ENCODE measurements at regions not wholly inside any gene's neighbourhood (a gene's known extent, or its start where the extent isn't known, plus 50 kb on each side); places are given as distances from the start of the nearest gene placed in this dataset.

GRCh38 chr6:112910256-112910655, 563.1 kb downstream of the RFPL4B start:
- no peak for TF ChIP-seq REST (IDR thresholded peaks at IDR 0.05; ENCODE audit: low read depth)
- no peak for TF ChIP-seq POLR2AphosphoS5 (IDR thresholded peaks at IDR 0.05; ENCODE audit: low read depth, low read length)
- no peak for TF ChIP-seq CTCF (IDR thresholded peaks at IDR 0.05 in 2 of 3, conservative IDR thresholded peaks at IDR 0.05 in 1 of 3; ENCODE audit: borderline replicate concordance in 1 of 3, insufficient read depth in 1 of 3, low read depth in 2 of 3, low read length in 2 of 3)
- TF ChIP-seq SIN3A (IDR thresholded peaks at IDR 0.05; ENCODE audit: low read depth): no peak
- no peak for TF ChIP-seq JUND (IDR thresholded peaks at IDR 0.05)
- no peak for TF ChIP-seq RAD21 (IDR thresholded peaks at IDR 0.05; ENCODE audit: low read depth)
- no peak for TF ChIP-seq ZNF274 (IDR thresholded peaks at IDR 0.05; ENCODE audit: low read depth, low read length)
- no peak for TF ChIP-seq ELF1 (IDR thresholded peaks at IDR 0.05; ENCODE audit: borderline replicate concordance, low read depth)
- no peak for TF ChIP-seq POLR2A (IDR thresholded peaks at IDR 0.05; ENCODE audit: borderline replicate concordance, extremely low read depth, insufficient read depth, insufficient read length)
- TF ChIP-seq TCF7L2 (IDR thresholded peaks at IDR 0.05; ENCODE audit: borderline replicate concordance, extremely low read depth, insufficient read depth, insufficient read length): no peak
- TF ChIP-seq EZH2 (IDR thresholded peaks at IDR 0.05): no peak
- no peak for TF ChIP-seq ZBTB33 (IDR thresholded peaks at IDR 0.05; ENCODE audit: extremely low read depth, insufficient replicate concordance, low read length)
- TF ChIP-seq YY1 (IDR thresholded peaks at IDR 0.05; ENCODE audit: extremely low read depth, insufficient replicate concordance, low read depth, low read length): no peak
- TF ChIP-seq EZH2phosphoT487 (IDR thresholded peaks at IDR 0.05; ENCODE audit: borderline replicate concordance): no peak
